ENCODE measurements at regions not wholly inside any gene's neighbourhood (a gene's known extent, or its start where the extent isn't known, plus 50 kb on each side); places are given as distances from the start of the nearest gene placed in this dataset.

GRCh38 chr1:112268408-112268807 is 127.6 kb upstream of the CTTNBP2NL start:
- Mint-ChIP-seq H3K36me3 (ENCODE audit: low read depth) (no peaks in the 10 kb centered on the region), H3K9me3 (ENCODE audit: low read depth) (peaks cover 7% of the 10 kb centered on the region), H3K4me3 (ENCODE audit: unreplicated experiment) (no peak overlapping the region), H3K27me3 (ENCODE audit: low read depth) (peaks cover 33% of the 10 kb centered on the region), H3K4me1 (ENCODE audit: low read depth) (no peaks in the 10 kb centered on the region), H3K27ac (ENCODE audit: unreplicated experiment) (no peak overlapping the region)
- no peak for TF ChIP-seq CTCF (IDR thresholded peaks at IDR 0.05)
- DNase-seq (ENCODE audit: low spot score) = no peak

GRCh38 chr1:112271270-112271669 is 124.7 kb upstream of the CTTNBP2NL start:
- Mint-ChIP-seq H3K9me3 (ENCODE audit: low read depth) (peaks cover 15% of the 10 kb centered on the region), H3K4me3 (ENCODE audit: unreplicated experiment) (no peak overlapping the region), H3K36me3 (ENCODE audit: low read depth) (no peaks in the 10 kb centered on the region), H3K27me3 (ENCODE audit: low read depth) (peaks cover 20% of the 10 kb centered on the region), H3K27ac (ENCODE audit: unreplicated experiment) (no peak overlapping the region), H3K4me1 (ENCODE audit: low read depth) (no peaks in the 10 kb centered on the region)
- no peak for TF ChIP-seq CTCF (IDR thresholded peaks at IDR 0.05)
- no peak for DNase-seq (ENCODE audit: low spot score)

GRCh38 chr1:112272101-112272772 is 123.8 kb upstream of the CTTNBP2NL start:
- no peak for DNase-seq (ENCODE audit: low spot score)
- H3K4me3 Mint-ChIP-seq (ENCODE audit: unreplicated experiment) = no peak overlapping the region
- H3K27me3 Mint-ChIP-seq (ENCODE audit: low read depth) = peaks cover 18% of the 10 kb centered on the region
- no peaks in the 10 kb centered on the region for H3K4me1 Mint-ChIP-seq (ENCODE audit: low read depth)
- no peaks in the 10 kb centered on the region for H3K36me3 Mint-ChIP-seq (ENCODE audit: low read depth)
- no peak overlapping the region for H3K27ac Mint-ChIP-seq (ENCODE audit: unreplicated experiment)
- TF ChIP-seq CTCF (IDR thresholded peaks at IDR 0.05) = no peak
- peaks cover 15% of the 10 kb centered on the region for H3K9me3 Mint-ChIP-seq (ENCODE audit: low read depth)

- no peak overlapping the region for H3K27ac Mint-ChIP-seq (ENCODE audit: unreplicated experiment)
- H3K9me3 Mint-ChIP-seq (ENCODE audit: low read depth) = peaks cover 4% of the 10 kb centered on the region
- no peaks in the 10 kb centered on the region for H3K4me1 Mint-ChIP-seq (ENCODE audit: low read depth)
- TF ChIP-seq CTCF (IDR thresholded peaks at IDR 0.05) = no peak
- peaks cover 16% of the 10 kb centered on the region for H3K27me3 Mint-ChIP-seq (ENCODE audit: low read depth)
- no peak overlapping the region for H3K4me3 Mint-ChIP-seq (ENCODE audit: unreplicated experiment)
- no peak for DNase-seq (ENCODE audit: low spot score)
- H3K36me3 Mint-ChIP-seq (ENCODE audit: low read depth) = no peaks in the 10 kb centered on the region
These were observed 111.2 kb upstream of the CTTNBP2NL start for GRCh38 chr1:112284796-112285195.

- Mint-ChIP-seq H3K36me3 (ENCODE audit: low read depth) (no peaks in the 10 kb centered on the region), H3K27me3 (ENCODE audit: low read depth) (peaks cover 18% of the 10 kb centered on the region), H3K27ac (ENCODE audit: unreplicated experiment) (no peak overlapping the region), H3K4me3 (ENCODE audit: unreplicated experiment) (no peak overlapping the region), H3K9me3 (ENCODE audit: low read depth) (peaks cover 4% of the 10 kb centered on the region), H3K4me1 (ENCODE audit: low read depth) (no peaks in the 10 kb centered on the region)
- TF ChIP-seq CTCF (IDR thresholded peaks at IDR 0.05) = no peak
- DNase-seq (ENCODE audit: low spot score) = no peak
These were observed 110.7 kb upstream of the CTTNBP2NL start for GRCh38 chr1:112285316-112285715.
